Stimulated activated CD4-positive, alpha-beta T cell treated with anti-CD3 and anti-CD28 coated beads, TNF-alpha, amount 100 ng/mL, for 24 hours (primary cell): ENCODE measurements at regions not wholly inside any gene's neighbourhood (a gene's known extent, or its start where the extent isn't known, plus 50 kb on each side); places are given as distances from the start of the nearest gene placed in this dataset.

Experiments
- DNase-seq, 3 experiments: peaks; one replicate each; pipeline ENCODE4 v3.0.0-alpha.2; 2020; ENCODE audit warnings: low read depth in 3 of 3

DNA sequence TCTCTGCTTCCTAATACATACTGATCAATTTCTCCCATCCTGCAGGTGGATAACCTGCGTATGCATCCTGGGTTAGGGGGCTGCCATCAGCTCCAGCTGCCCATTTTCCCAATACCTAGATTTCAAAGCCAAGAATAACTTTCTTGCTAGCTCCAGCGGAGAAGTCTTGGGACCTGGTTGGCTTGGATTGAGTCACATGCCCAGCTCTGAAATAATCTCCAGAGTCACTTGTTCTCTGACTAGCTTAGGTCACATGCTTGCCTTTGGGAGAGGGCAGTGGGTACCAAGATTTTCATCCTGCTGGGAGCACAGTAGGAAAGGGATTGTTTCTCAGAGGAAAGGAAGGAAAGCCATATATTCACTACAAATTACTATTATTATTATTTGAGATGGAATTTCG lies 70.0 kb upstream of the ELAC2 start:
- no peak for DNase-seq

DNA sequence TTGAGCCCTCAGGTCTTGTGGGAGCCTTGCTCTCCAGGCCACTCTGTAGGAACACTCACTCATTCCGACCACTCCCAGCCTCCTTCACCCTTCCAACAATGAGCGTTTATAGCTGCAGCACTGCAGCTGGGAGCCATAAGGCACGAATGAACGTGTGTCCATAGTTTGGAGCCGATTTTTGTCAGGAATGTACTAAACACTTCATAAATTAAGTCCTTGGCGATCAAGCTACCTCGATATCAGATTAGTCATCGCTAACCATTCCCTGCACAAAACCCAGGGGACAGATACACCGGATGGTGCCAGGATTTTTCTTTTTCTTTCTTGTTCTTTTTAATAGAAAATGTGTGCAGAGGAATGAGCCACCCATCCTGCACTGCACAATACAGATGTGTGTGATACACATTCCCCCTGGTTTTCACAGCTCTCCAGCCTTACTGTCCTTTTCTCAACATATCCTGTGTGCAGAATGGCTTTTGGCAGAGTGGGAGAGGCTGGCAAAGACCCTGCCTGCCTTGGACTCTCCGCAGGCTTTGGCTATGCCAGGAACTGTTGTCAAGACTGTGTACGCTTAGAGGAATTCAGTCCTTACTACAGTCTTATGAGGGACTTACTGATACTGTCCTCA lies 68.4 kb upstream of the ELAC2 start:
- DNase-seq, result no peak

DNA sequence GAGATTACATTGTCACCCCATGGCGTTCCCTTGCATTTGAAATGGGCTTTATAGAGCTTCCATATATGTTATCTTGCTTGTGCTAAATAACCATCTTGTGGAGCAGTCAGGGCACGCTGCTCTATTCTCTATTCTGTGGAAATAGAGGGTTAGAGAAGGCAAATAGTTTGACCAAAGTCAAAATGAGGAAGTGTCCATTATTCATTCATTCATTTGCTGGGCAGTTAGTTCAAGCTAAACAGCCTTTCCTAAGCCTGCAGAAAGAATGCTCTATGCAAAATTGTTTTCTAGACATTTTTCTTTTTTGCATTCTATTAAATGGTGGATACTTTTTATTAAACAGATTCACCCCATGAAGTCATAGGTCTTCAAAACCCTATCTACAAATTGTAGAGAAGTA lies 67.8 kb upstream of the ELAC2 start:
- no peak for DNase-seq

DNA sequence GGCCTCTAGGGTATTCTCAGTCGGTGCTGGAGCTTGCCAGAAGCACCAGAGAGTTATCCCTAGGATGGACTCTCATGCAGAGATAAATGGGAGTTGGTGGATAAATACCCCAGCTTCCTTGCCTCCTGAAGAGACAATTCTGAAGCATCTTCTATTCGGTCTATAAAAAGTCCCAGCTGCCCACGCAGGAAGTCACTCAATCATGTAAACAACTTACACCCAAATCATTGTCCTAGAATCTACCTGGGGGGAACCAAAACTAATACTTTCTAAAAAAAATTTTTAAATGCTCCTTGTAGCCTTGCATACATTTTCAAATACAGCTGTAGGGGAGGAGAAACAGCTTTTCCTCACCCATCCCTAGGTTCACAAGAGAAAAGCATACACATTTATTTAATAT lies 66.6 kb upstream of the ELAC2 start:
- no peak for DNase-seq

- no peak for DNase-seq
These were observed 61.0 kb upstream of the ELAC2 start for GRCh38 chr17:13078591-13079385.

- no peak for DNase-seq
These were observed 59.1 kb upstream of the ELAC2 start for GRCh38 chr17:13076905-13077304.

- no peak for DNase-seq
These were observed 56.2 kb upstream of the ELAC2 start for GRCh38 chr17:13074026-13074425.

DNA sequence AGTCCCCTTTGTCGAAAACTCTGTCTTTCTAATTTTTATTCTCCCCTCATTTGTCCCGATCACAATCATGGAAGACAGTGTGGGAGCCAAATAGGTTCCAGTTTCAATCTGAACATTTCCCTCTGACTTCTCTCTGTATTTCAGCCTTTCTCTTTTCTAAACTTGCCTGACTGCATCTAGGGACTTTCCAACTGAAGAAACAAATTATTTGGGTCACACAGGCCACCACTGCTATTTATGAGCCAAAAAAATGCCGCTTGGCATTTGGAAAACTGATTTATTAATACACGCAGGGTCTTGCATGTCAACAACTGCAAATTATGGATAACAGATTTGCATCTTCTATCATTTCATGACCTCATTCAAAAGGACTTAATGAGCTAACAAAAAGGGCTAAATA lies 55.2 kb upstream of the ELAC2 start:
- no peak for DNase-seq

DNA sequence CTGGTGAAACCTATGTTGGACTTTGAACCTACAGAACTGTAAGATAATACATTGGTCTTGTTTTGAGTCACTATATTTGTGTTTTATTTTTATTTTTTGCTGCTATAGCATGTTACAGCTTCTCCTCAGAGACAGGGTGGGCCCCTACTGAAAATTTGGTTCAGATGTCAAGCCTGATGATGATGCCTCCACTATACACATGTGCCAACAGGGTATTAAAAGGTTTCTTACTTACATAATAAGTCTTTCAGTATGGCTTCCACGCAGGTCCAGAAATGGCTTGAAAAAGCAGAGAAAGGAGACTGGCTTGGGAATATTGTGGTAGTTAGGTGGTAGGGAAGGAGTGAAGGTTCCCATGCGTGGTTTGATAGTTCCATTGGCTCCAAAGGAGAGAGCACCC lies 52.9 kb upstream of the ELAC2 start:
- no peak for DNase-seq

- no peak for DNase-seq
These were observed 49.9 kb upstream of the ELAC2 start for GRCh38 chr17:13067629-13068303.
